Left forelimb (tissue), 1 donor: ENCODE measurements at regions not wholly inside any gene's neighbourhood (a gene's known extent, or its start where the extent isn't known, plus 50 kb on each side); places are given as distances from the start of the nearest gene placed in this dataset.

Source experiments
- DNase-seq: peaks from one replicate; pipeline ENCODE4 v3.0.0-alpha.2; 2018; ENCODE audit warnings: low spot score

- no peak for DNase-seq
These were observed 324.5 kb upstream of the KLF6 start for GRCh38 chr10:4109469-4109868.

DNA sequence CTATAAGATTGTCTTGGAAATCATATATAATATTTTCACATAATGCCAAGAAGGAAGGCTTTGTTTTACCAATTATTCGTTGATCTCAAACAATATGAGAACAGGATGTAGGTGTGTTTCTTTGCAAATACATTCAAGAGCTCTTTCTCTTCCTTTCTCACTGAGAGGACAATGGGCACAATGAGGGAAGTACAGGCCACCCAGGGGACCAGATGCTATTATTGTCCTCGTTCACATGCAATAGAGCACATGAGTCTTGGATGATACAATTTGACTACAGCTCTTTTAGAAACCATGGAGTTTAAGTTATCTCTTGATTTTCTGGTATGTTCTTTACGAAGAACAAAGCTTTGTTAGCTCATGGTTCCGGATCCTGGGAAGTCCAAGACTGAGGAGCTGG is 323.7 kb upstream of the KLF6 start:
- no peak for DNase-seq

DNA sequence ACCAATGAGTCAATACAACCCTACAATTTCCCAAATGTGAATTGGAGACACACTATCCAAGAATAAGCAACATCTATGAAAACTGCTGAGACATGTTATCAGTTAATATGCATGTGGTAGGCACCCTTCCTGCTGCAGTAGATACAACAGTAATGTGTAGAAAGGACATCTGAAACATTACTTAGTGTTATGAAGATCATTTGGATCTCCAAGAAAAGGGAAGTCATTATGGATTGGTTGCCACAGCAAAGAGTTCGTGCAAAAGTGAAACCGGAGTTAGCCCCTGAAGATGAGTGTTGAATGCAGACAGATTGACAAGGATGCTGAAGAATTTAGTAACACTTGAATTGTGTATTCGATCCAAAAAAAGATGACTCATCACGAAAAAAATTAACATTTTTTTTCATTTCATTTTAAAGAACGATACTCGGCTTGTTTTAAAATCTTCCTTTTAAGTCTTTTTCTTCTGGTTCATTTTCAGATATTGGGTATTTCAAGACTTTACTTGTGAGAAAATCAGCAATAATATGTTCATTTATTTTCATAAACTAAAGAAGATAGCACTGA is 322.4 kb upstream of the KLF6 start:
- no peak for DNase-seq

GRCh38 chr10:4103603-4104002 is 318.6 kb upstream of the KLF6 start:
- DNase-seq: no peak

- no peak for DNase-seq
These were observed 317.9 kb upstream of the KLF6 start for GRCh38 chr10:4102802-4103344.

DNA sequence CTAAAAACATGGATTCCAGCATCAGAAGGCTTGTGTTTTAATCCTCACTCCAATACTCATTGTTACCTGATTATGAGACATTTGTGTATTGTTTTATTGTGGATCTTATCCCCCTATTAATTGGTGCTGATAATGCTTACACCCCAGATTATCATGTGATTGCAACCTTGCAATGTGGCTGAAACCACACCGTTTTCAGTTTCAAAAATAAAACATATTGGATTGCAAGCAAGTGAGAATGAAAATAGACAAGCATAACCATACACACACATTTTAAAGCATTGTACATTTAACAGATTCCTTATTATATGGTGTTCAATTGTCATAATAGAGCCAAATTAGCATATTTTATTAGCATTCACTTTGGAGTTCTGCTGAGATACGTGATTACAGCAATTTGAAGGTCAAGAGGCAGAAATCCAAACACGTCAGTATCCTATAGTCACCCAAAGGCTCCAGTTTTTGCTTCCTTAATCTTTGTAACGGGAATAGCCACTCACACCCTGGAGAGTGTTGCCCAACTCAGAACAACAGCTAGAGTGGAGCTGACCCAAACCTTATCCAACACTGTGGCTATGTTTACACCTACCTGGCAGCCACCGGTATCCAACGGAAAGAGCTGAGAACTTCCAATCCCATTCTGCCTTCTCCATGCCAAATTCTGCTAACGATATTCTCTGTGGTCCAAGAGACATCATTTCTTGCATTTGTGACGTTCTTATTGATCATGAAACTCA is 317.1 kb upstream of the KLF6 start:
- no peak for DNase-seq

- DNase-seq: no peak
These were observed 315.4 kb upstream of the KLF6 start for GRCh38 chr10:4100380-4100779.

GRCh38 chr10:4099202-4099601 is 314.2 kb upstream of the KLF6 start:
- no peak for DNase-seq

- no peak for DNase-seq
These were observed 310.3 kb upstream of the KLF6 start for GRCh38 chr10:4095166-4095917.

DNA sequence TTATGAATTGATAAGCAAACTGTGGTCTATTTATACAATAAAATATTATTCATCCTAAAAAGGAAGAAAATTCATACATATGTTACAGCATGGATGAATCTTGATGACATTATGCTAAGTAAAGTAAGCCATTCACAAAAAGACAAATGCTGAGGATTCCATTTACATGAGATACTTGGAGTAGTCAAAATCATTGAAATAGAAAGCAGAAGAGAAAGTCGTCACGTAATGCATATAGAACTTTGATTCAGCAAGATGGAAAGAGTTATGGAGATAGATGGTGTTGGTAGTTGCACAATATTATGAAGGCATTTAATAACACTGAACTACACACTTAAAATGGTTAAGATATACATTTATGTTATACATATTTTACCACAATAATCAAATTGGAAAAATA is 309.7 kb upstream of the KLF6 start:
- no peak for DNase-seq

DNA sequence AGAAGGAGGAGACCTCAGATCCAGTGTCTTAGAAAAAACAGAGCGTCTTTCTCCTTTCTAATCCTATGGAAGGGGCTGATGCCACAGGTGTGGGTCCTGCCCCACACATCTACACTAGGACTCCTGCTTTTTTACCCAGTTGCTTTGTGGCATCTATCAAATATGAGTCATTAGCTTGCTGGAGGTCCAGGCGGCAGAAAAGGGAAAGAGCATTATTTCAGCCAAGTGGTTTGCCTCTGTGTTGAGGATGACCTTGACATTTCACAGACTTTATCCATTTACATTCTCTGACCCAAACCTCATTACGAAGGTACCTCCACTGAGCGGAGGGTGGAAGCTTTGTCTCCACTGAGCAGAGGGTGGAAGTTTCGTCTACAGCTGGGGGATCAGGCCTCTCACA is 308.4 kb upstream of the KLF6 start:
- DNase-seq: no peak

DNA sequence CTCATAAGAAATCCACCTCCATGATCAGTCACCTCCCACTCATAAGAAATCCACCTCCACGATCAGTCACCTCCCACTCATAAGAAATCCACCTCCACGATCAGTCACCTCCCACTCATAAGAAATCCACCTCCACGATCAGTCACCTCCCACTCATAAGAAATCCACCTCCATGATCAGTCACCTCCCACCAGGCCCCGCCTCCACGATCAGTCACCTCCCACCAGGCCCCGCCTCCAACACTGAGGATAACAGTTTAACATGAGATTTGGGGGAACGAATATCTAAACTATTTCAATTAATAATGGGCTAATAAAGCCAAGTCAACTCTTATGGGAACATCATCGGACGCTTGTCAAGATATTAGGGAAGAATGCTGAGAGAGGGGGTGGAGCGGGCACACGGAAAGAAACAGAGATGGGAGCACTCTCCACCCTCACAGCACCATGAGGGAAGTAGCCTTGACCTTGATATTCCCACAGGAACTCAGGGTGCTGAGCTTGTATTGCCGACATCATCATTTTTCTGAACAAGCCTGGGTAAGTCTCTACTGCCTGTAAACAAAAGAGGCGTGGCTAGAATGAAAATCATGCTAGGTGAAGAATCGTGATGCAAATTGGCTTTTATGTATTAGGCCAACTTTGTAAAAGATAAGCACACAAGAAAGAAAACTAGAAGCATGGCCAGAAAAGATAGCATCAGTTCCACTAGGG is 303.5 kb upstream of the KLF6 start:
- DNase-seq: no peak

DNA sequence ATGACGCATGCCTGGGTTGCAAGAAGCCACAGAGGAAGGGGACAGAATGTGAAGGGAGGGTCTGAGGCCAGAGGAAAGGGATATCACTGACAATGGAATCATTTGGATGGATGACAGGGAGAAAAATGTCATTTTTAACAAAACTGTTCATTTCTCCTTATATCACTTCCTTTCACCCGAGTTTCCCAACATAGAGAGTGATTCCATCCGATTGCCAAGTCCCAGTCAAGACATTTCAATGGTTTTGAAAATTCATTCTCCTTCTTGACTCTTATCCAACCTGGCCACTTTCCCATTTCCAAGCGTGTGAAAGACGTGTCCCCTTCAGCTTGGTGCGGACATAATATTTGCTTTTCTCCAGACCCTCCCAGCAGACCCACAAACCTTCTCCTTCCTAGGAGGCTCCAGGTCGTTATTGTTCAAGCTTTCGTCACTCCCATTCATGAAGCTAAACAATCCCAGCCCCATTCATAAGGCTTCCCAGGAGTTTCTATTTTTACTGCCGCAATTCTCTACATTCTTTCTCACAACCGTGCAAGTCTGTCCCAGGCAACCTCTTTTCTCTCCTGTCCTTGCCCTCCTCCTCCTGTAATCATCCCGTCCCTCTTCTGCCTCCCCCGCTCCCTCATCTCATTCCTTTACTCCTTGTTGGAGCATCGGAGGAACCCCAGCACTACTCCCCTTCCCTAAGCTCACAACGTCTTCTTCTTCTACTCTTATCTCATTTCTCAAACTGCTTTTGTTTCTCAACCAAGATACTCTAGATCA is 301.3 kb upstream of the KLF6 start:
- no peak for DNase-seq

DNA sequence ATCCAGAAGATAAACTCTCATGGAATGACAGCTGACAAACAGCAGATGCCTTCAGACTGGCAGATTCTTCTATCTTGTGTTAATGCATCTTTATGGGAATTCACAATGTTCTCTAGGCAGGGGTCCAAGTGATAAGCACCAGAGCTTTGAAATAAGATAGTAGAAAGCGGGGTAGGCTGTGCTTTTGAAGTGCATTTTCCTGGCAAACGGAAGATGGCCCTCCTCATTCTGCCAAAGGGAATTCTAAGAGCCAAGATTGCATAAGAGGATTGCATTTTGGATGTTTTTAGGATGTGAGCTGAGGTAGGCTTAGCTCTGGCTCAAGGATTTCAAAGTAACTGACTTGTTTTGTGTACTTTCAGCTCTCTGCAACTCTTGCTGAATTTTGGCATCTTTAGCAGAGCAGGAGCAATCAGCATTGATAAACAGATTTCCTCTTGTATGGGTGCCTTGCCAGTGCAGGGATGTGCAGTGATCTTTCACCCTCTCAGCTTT is 298.5 kb upstream of the KLF6 start:
- no peak for DNase-seq

DNA sequence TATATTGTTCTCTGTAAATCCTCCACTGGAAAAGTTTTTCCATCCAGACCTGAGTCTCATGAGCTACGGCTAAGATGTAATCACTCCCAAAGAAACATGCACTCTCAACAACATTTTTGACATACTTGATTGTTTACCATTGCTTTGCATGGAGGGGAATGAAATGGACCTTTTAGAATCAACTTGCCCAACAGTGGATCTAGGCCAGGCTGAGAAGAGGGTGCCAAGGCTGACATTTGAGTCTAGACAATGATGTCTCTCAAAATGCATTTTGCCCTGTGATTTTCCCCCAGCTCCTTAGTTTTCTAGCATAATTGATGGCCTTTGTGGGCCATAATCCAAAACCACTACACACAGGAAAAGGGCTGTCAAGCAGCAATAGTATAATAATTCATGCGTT is 297.9 kb upstream of the KLF6 start:
- DNase-seq: no peak

DNA sequence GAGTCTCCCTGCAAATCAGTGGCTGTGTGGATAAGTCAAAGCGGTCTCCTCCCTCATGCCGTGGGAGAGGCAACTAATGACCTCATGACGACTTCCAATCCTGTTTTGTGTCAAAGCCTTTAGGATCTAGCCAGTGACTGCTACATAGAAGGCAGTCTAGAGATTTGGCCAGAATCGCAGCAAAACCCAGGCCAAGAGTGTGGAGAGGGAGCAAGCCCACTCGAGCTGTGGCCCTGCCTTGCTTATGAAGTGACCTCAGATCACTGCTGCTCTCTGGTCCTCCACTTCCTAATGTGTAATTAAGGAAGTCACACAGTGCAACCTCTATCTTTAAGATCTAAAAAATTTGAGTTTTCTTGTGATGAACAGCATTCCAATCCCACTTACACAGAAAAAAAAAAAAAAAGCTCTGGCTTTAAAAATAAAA is 296.7 kb upstream of the KLF6 start:
- no peak for DNase-seq

DNA sequence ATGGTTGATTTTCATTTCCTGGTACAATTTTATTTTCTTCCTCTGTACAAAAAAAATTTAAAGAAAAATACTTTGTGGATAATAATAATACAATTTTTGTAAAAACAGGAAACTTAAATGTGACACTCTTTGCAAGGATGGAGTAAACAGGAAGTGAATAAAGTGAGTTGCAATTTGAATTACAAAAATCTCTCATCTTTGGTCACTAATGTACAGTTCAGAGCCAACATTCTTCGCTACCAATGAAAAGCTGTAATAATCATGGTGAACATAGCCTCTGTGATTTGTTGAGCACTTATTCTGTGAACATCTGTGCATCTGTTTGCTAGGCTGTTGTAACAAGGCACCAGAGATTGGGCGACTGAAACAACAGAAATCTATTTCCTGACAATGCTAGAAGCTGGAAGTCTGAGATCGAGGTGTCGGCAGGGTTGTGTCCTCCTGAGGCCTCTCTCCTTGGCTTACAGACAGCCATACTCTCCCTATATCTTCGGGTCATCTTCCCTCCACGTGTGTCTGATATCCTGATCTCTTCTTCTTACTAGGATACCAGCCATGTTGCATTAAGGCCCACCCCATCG is 295.3 kb upstream of the KLF6 start:
- DNase-seq: no peak

GRCh38 chr10:4079803-4080202 is 294.8 kb upstream of the KLF6 start:
- no peak for DNase-seq

DNA sequence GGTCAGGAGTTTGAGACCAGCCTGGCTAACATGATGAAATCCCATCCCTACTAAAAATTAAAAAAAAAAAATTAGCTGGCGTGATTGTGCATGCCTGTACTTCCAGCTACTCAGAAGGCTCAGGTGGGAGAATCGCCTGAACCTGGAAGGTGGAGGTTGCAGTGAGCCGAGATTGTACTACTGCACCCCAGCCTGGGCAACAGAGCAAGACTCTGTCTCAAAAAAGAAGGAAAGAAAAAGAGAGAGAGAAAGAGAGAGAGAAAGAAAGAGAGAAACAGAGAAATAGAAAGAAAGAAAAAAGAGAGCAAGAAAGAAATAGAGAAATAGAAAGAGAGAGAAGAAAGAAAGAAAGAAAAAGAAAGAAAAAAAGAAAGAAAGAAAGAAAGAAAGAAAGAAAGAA is 292.8 kb upstream of the KLF6 start:
- no peak for DNase-seq

DNA sequence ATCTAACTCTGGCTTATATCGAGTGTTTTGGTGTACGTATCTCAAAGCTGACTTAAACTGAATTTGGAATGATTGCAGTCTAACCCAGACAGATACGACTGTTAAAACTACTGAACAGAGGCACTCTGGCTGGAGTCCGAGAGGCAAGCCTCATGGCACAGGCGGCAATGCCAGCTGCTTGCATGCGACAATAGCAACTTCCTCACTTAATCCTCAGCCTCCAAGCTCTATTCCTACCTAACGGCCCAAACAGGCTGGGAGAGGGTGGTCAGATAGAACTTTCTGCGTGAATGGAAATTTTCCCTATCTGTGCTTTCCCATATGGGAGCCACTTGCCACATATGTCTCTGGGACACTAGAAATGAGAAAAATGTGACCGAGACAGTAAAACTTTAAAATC is 292.0 kb upstream of the KLF6 start:
- DNase-seq: no peak

GRCh38 chr10:4075443-4075842 is 290.4 kb upstream of the KLF6 start:
- no peak for DNase-seq
